Naive thymus-derived CD4-positive, alpha-beta T cell (primary cell): ENCODE measurements at regions not wholly inside any gene's neighbourhood (a gene's known extent, or its start where the extent isn't known, plus 50 kb on each side); places are given as distances from the start of the nearest gene placed in this dataset.

Experiments
- ATAC-seq: fragments of 150-1000 bp; cut with Tn5 transposase; 2 replicates; pipeline ENCODE4 v1.10.0; 2021; ENCODE audit warnings: mild to moderate bottlenecking, moderate library complexity
- CTCF ChIA-PET: fragments of 350-600 bp; sonication (Branson Sonifier 250); formaldehyde crosslinking; loops from one replicate; lab custom pipeline; 2021; ENCODE audit warnings: antibody characterized with exemption; lab: Charles Lee
- POLR2A ChIA-PET: fragments of 350-600 bp; sonication (Branson Sonifier 250); formaldehyde crosslinking; loops from one replicate; lab custom pipeline; 2021; ENCODE audit warnings: antibody characterized with exemption, inconsistent platforms; lab: Charles Lee
- DNase-seq, 9 donors: peaks; one replicate each; pipeline versions ENCODE4 v3.0.0 to v3.0.0-alpha.2; 2020 to 2022; ENCODE audit warnings: mixed read lengths in 1 of 9
- H3K27ac ChIP-seq: one replicate; pipeline ENCODE4 v1.7.0; 2013; ENCODE audit warnings: mild to moderate bottlenecking, low read depth, low read length, moderate library complexity
- H3K27me3 ChIP-seq, 2 donors: one replicate each; pipeline ENCODE4 v1.7.0; 2013; ENCODE audit warnings: low read length in 2 of 2, mild to moderate bottlenecking in 2 of 2, moderate library complexity in 2 of 2; ENCODE audit not compliant: control insufficient read depth in 2 of 2, insufficient read depth in 2 of 2
- H3K36me3 ChIP-seq, 3 experiments: 1 replicate in 2 of 3; 2 replicates in 1 of 3; pipeline ENCODE4 v1.7.0; 2013; ENCODE audit warnings: low read length in 3 of 3, mild to moderate bottlenecking in 3 of 3, moderate library complexity in 1 of 3; ENCODE audit not compliant: insufficient read depth in 3 of 3, control insufficient read depth in 2 of 3
- H3K4me1 ChIP-seq, 2 donors: one replicate each; pipeline ENCODE4 v1.7.0; 2013; ENCODE audit warnings: low read length in 2 of 2, mild to moderate bottlenecking in 2 of 2, moderate library complexity in 1 of 2; ENCODE audit not compliant: control insufficient read depth in 2 of 2, insufficient read depth in 2 of 2
- H3K4me3 ChIP-seq: 2 replicates; pipeline ENCODE4 v1.7.0; 2013; ENCODE audit warnings: mild to moderate bottlenecking, low read length
- H3K9me3 ChIP-seq, 3 experiments: 1 replicate in 2 of 3; 2 replicates in 1 of 3; pipeline ENCODE4 v1.7.0; 2013; ENCODE audit warnings: low read length in 3 of 3; ENCODE audit not compliant: control insufficient read depth in 2 of 3
- H3K27ac Mint-ChIP-seq, 9 donors: one replicate each; pipeline ENCODE4 v1.8.0; 2020 to 2022; ENCODE audit warnings: mixed read lengths in 9 of 9, mild to moderate bottlenecking in 8 of 9, moderate library complexity in 5 of 9, inconsistent platforms in 2 of 9
- H3K27me3 Mint-ChIP-seq, 5 donors: one replicate each; pipeline ENCODE4 v1.8.0; 2021 to 2022; ENCODE audit warnings: mixed read lengths in 5 of 5, mild to moderate bottlenecking in 1 of 5
- H3K36me3 Mint-ChIP-seq, 5 donors: one replicate each; pipeline ENCODE4 v1.8.0; 2020 to 2022; ENCODE audit warnings: mixed read lengths in 5 of 5, mild to moderate bottlenecking in 3 of 5, inconsistent platforms in 1 of 5
- H3K4me1 Mint-ChIP-seq, 7 donors: one replicate each; pipeline ENCODE4 v1.8.0; 2020 to 2022; ENCODE audit warnings: mixed read lengths in 7 of 7, mild to moderate bottlenecking in 3 of 7, inconsistent platforms in 1 of 7
- H3K4me3 Mint-ChIP-seq, 10 donors: one replicate each; pipeline ENCODE4 v1.8.0; 2020 to 2022; ENCODE audit warnings: mild to moderate bottlenecking in 10 of 10, mixed read lengths in 10 of 10, moderate library complexity in 6 of 10, inconsistent platforms in 2 of 10
- H3K9me3 Mint-ChIP-seq, 11 donors: one replicate each; pipeline ENCODE4 v1.8.0; 2020 to 2022; ENCODE audit warnings: mixed read lengths in 11 of 11, mild to moderate bottlenecking in 4 of 11, inconsistent platforms in 1 of 11, moderate library complexity in 1 of 11
- intact Hi-C, 2 donors: fragments of 100-400 bp; cut with micrococcal nuclease; formaldehyde crosslinking; loops; one replicate each; pipeline ENCODE4 v1.15.1; 2023

- Mint-ChIP-seq H3K27ac (no peak overlapping the region), H3K4me1 (no peaks in the 10 kb centered on the region), H3K27me3 (peaks cover 0 to 17% (median 5%) of the 10 kb centered on the region in 5 donors), H3K4me3 (no peak overlapping the region), H3K9me3 (peaks cover 0 to 1% (median 0%) of the 10 kb centered on the region in 11 donors), H3K36me3 (no peaks in the 10 kb centered on the region)
- POLR2A ChIA-PET = no interaction called here
- CTCF ChIA-PET = no interaction called here
- H3K27me3 ChIP-seq = no peaks in the 10 kb centered on the region
- no peaks in the 10 kb centered on the region for H3K4me1 ChIP-seq
- H3K4me3 ChIP-seq = no peak overlapping the region
- H3K36me3 ChIP-seq = no peaks in the 10 kb centered on the region
- intact Hi-C loops = no loop called here
- no peaks in the 10 kb centered on the region for H3K9me3 ChIP-seq
- ATAC-seq (no peak), DNase-seq (no peak)
- H3K27ac ChIP-seq = no peak overlapping the region
These were observed 109.7 kb downstream of the P2RY1 start for GRCh38 chr3:152944671-152945070.

- ChIA-PET CTCF (no interaction called here), POLR2A (no interaction called here)
- no peak overlapping the region for H3K27ac ChIP-seq
- DNase-seq (no peak), ATAC-seq (no peak)
- H3K36me3 ChIP-seq = no peaks in the 10 kb centered on the region
- no peaks in the 10 kb centered on the region for H3K36me3 Mint-ChIP-seq
- no peak overlapping the region for H3K4me3 ChIP-seq
- H3K9me3 ChIP-seq = no peaks in the 10 kb centered on the region
- no peaks in the 10 kb centered on the region for H3K4me1 ChIP-seq
- intact Hi-C loops = no loop called here
- no peak overlapping the region for H3K27ac Mint-ChIP-seq
- H3K27me3 ChIP-seq = no peaks in the 10 kb centered on the region
- no peak overlapping the region for H3K4me3 Mint-ChIP-seq
- peaks cover 0 to 1% (median 0%) of the 10 kb centered on the region in 11 donors for H3K9me3 Mint-ChIP-seq
- peaks cover 0 to 17% (median 5%) of the 10 kb centered on the region in 5 donors for H3K27me3 Mint-ChIP-seq
- H3K4me1 Mint-ChIP-seq = no peaks in the 10 kb centered on the region
These were observed 110.6 kb downstream of the P2RY1 start for GRCh38 chr3:152945556-152945955.

- no peaks in the 10 kb centered on the region for H3K36me3 Mint-ChIP-seq
- ChIA-PET CTCF (no interaction called here), POLR2A (no interaction called here)
- no peak overlapping the region for H3K27ac ChIP-seq
- DNase-seq = no peak
- intact Hi-C loops = no loop called here
- no peaks in the 10 kb centered on the region for H3K27me3 ChIP-seq
- H3K4me3 ChIP-seq = no peak overlapping the region
- no peak overlapping the region for H3K4me3 Mint-ChIP-seq
- no peaks in the 10 kb centered on the region for H3K4me1 Mint-ChIP-seq
- no peak for ATAC-seq
- H3K4me1 ChIP-seq = no peaks in the 10 kb centered on the region
- no peaks in the 10 kb centered on the region for H3K9me3 ChIP-seq
- H3K27ac Mint-ChIP-seq = no peak overlapping the region
- no peaks in the 10 kb centered on the region for H3K36me3 ChIP-seq
- no peaks in the 10 kb centered on the region for H3K27me3 Mint-ChIP-seq
- H3K9me3 Mint-ChIP-seq = no peaks in the 10 kb centered on the region
These were observed 122.6 kb downstream of the P2RY1 start for GRCh38 chr3:152957491-152957890.

DNA sequence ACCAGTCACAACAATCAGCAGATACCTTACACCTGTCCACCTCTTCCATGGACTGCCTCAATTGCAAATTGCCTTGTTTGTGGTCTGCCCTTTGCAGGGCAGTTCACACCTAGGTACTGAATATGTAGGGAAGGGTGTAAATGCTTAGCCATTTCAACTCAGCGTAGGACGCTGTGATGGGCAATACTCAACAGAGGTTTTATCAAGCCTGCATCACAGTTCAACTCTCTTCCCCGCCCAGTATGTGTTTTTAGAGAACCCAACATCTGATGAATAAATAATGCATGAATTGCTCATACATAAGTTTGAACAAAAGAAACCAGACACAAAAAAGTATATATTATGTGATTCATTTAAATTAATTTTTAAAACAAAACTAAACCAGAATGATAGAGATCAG lies 124.4 kb downstream of the P2RY1 start:
- H3K9me3 Mint-ChIP-seq = peaks cover 0 to 4% (median 0%) of the 10 kb centered on the region in 11 donors
- H3K27ac Mint-ChIP-seq = no peak overlapping the region
- no peak for DNase-seq
- no peak overlapping the region for H3K4me3 Mint-ChIP-seq
- Histone ChIP-seq H3K36me3 (no peaks in the 10 kb centered on the region), H3K4me3 (no peak overlapping the region), H3K4me1 (no peaks in the 10 kb centered on the region), H3K9me3 (no peaks in the 10 kb centered on the region), H3K27me3 (no peaks in the 10 kb centered on the region), H3K27ac (no peak overlapping the region)
- no peaks in the 10 kb centered on the region for H3K36me3 Mint-ChIP-seq
- ATAC-seq = no peak
- peaks cover 0 to 5% (median 0%) of the 10 kb centered on the region in 5 donors for H3K27me3 Mint-ChIP-seq
- H3K4me1 Mint-ChIP-seq = no peaks in the 10 kb centered on the region
- CTCF ChIA-PET = no interaction called here
- POLR2A ChIA-PET = no interaction called here
- intact Hi-C loops = no loop called here

GRCh38 chr3:152960684-152961083 lies 125.8 kb downstream of the P2RY1 start:
- H3K27ac ChIP-seq = no peak overlapping the region
- H3K27me3 ChIP-seq = no peaks in the 10 kb centered on the region
- H3K27ac Mint-ChIP-seq = no peak overlapping the region
- no peaks in the 10 kb centered on the region for H3K36me3 ChIP-seq
- H3K9me3 ChIP-seq = no peaks in the 10 kb centered on the region
- peaks cover 0 to 5% (median 0%) of the 10 kb centered on the region in 5 donors for H3K27me3 Mint-ChIP-seq
- ATAC-seq = no peak
- no peak for DNase-seq
- no peaks in the 10 kb centered on the region for H3K4me1 ChIP-seq
- H3K36me3 Mint-ChIP-seq = no peaks in the 10 kb centered on the region
- ChIA-PET CTCF (no interaction called here), POLR2A (no interaction called here)
- intact Hi-C loops = no loop called here
- no peaks in the 10 kb centered on the region for H3K4me1 Mint-ChIP-seq
- no peak overlapping the region for H3K4me3 Mint-ChIP-seq
- peaks cover 0 to 4% (median 0%) of the 10 kb centered on the region in 11 donors for H3K9me3 Mint-ChIP-seq
- H3K4me3 ChIP-seq = no peak overlapping the region

GRCh38 chr3:152961323-152961722 lies 126.4 kb downstream of the P2RY1 start:
- ATAC-seq = no peak
- H3K4me3 Mint-ChIP-seq = no peak overlapping the region
- Histone ChIP-seq H3K4me3 (no peak overlapping the region), H3K36me3 (no peaks in the 10 kb centered on the region), H3K4me1 (no peaks in the 10 kb centered on the region), H3K27me3 (no peaks in the 10 kb centered on the region), H3K9me3 (no peaks in the 10 kb centered on the region), H3K27ac (no peak overlapping the region)
- ChIA-PET POLR2A (no interaction called here), CTCF (no interaction called here)
- no peaks in the 10 kb centered on the region for H3K4me1 Mint-ChIP-seq
- no peak overlapping the region for H3K27ac Mint-ChIP-seq
- H3K9me3 Mint-ChIP-seq = peaks cover 0 to 4% (median 0%) of the 10 kb centered on the region in 11 donors
- no peak for DNase-seq
- intact Hi-C loops = no loop called here
- H3K36me3 Mint-ChIP-seq = no peaks in the 10 kb centered on the region
- peaks cover 0 to 5% (median 0%) of the 10 kb centered on the region in 5 donors for H3K27me3 Mint-ChIP-seq

- CTCF ChIA-PET = no interaction called here
- H3K27me3 Mint-ChIP-seq = peaks cover 0 to 5% (median 0%) of the 10 kb centered on the region in 5 donors
These were observed 130.1 kb downstream of the P2RY1 start for GRCh38 chr3:152964911-152965609.

More at GRCh38 chr3:152964911-152965609, 130.1 kb downstream of the P2RY1 start:
- Mint-ChIP-seq H3K9me3 (peaks cover 0 to 4% (median 0%) of the 10 kb centered on the region in 11 donors), H3K4me3 (no peak overlapping the region), H3K27ac (no peak overlapping the region), H3K4me1 (no peaks in the 10 kb centered on the region), H3K36me3 (no peaks in the 10 kb centered on the region)
- DNase-seq (no peak), ATAC-seq (peak; percentile 29)
- Histone ChIP-seq H3K4me3 (no peak overlapping the region), H3K36me3 (no peaks in the 10 kb centered on the region), H3K27ac (no peak overlapping the region), H3K4me1 (no peaks in the 10 kb centered on the region), H3K27me3 (no peaks in the 10 kb centered on the region), H3K9me3 (no peaks in the 10 kb centered on the region)
- POLR2A ChIA-PET = no interaction called here
- intact Hi-C loops = no loop called here
